GM11168 (cell line): ENCODE measurements at regions not wholly inside any gene's neighbourhood (a gene's known extent, or its start where the extent isn't known, plus 50 kb on each side); places are given as distances from the start of the nearest gene placed in this dataset.

Experiments
- in situ Hi-C: fragments of 300-500 bp; cut with MboI; formaldehyde crosslinking; loops from one replicate; pipeline ENCODE4 v1.12.0; 2022; ENCODE audit warnings: low sequenced_read_pairs; ENCODE audit not compliant: unreplicated experiment

DNA sequence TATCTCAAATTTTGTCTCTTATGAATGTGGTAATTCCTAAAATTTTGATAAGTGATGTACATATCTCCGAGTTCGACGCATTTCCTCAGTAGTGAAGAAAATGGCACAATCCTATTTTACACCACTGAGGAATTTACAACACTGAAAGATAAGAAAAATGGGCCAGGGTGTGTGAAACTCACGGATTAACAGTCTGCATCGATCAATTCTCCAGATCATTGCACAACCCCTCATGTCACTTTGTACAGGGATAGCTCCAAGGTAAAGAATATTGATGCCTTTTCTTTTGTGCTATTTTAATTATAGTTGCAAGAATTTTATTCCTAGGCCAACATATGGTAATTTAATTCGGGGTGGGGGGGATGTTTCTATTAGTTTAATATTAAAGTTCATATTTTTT lies 268.7 kb upstream of the VCX3A start:
- in situ Hi-C loops: no loop called here

- in situ Hi-C loops: no loop called here
These were observed 258.1 kb upstream of the VCX3A start for GRCh38 chrX:6793000-6793399.

- in situ Hi-C loops: no loop called here
These were observed 249.0 kb upstream of the VCX3A start for GRCh38 chrX:6783912-6784311.

DNA sequence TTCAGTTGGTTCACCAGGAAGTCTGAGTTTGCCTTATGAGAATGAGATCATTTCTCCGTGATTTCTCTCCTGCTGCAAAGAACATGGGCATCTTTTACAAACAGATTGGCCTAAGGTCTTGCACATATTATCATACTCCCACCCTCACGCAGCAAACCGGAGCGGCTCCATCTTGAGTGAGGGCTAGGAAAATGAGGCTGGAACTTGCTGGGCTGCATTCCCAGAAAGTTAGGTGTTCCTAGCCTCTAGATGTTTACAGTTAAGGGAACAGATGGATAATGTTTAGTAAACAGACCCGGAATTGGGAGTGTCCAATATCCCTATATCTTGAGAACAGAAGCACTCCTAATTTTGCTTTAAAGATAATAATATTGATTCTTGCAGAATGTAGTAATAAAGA lies 247.9 kb upstream of the VCX3A start:
- in situ Hi-C loops: no loop called here

DNA sequence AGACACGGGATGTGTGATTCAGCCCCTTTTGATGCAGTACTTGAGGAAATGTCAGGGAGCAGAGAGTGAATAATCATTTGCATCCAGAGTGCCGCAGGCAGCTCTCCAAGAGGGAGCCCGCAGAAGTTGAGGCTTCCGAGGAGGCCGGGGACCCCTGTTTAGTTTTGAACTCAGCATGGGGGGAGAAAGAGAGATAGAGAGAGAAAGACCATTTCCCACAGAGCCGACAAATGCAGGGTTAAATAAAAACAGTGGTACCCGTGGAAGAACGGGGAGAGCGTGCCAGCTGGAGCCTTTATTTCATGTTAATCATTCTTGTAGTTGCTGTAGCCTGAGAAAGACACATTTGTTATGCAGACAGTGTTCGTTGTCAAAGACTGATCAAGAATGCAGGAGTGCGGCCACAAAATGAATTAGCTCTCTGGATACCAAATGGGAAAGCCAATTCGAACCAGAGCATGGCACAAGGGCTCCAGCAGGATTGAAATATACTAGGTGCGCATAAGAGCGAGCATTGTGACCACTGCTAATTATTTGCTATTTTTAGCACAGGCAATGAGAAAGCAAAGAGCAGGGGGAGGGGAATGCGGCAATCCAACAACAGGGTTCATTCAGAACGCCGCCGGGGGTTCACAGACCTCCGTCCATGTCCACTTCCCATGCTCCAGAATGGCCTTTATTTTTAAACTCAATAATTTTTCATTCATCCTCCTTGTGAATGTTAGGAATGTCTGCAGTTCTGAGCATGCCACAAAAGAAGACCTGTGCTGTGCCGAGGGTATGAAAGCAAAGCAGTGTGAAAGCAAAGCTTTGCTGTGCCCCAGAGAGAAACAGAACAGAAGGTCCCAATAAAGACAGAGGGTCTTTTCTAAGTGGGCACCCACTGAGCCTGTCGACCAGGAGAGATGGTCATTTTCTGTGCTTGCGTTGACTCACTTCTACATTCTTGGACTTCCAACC lies 243.9 kb upstream of the VCX3A start:
- in situ Hi-C loops: no loop called here

- in situ Hi-C loops: no loop called here
These were observed 242.5 kb upstream of the VCX3A start for GRCh38 chrX:6777238-6778002.

DNA sequence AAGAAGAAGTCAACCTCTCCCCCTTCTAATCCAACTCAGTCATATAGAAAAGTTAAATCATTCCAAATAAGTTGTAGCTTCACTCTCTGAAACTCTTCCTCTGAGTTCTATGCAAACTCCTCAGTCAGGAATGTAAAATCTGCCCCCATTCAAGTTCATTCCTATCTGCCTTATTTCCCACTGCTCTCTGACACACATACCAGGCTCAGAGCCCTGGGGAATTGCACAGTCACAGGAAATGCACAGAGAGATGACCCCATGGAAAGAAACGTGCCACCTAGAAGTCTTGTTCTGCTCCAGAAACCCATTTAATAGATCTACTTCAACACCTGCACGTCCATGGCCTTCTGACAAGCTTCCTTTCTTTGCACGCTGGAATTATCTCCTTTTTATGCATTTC lies 236.0 kb upstream of the VCX3A start:
- in situ Hi-C loops: no loop called here

GRCh38 chrX:6768881-6769280 lies 234.0 kb upstream of the VCX3A start:
- in situ Hi-C loops: no loop called here

GRCh38 chrX:6761251-6761650 lies 226.3 kb upstream of the VCX3A start:
- in situ Hi-C loops: no loop called here

- in situ Hi-C loops: no loop called here
These were observed 224.9 kb upstream of the VCX3A start for GRCh38 chrX:6759655-6760375.

- in situ Hi-C loops: no loop called here
These were observed 223.3 kb upstream of the VCX3A start for GRCh38 chrX:6758234-6758633.

GRCh38 chrX:6757631-6758030 lies 222.7 kb upstream of the VCX3A start:
- in situ Hi-C loops: no loop called here

DNA sequence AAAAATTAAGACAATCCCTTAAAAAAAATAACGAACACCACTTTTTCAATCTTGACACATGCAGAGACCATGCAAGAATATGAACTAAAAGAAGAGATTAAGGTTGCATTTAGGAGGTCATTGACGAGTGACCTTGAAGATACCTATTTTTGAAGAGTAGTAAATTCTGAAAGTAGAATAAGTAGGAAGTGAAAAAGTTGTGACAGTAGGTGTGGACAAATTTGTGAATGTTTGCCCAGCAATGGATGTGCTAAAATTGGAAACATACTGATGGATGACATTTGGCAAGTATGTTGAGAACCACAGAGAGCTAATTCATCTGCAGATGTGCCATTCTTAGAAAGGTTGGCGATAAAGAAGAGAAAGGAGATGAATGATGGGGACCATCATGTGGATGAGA lies 213.7 kb upstream of the VCX3A start:
- in situ Hi-C loops: no loop called here

- in situ Hi-C loops: loop anchor here (10.0 kb wide), 1 partner anchor 356 kb away; no protein-coding TSS in a partner anchor
These were observed 203.9 kb upstream of the VCX3A start for GRCh38 chrX:6738518-6739470.

- in situ Hi-C loops: loop anchor here (10.0 kb wide), 1 partner anchor 360 kb away; no protein-coding TSS in a partner anchor
These were observed 200.1 kb upstream of the VCX3A start for GRCh38 chrX:6734844-6735634.

GRCh38 chrX:6732101-6732500 lies 197.2 kb upstream of the VCX3A start:
- in situ Hi-C loops: loop anchor here (10.0 kb wide), 1 partner anchor 363 kb away; no protein-coding TSS in a partner anchor

GRCh38 chrX:6729626-6730025 lies 194.7 kb upstream of the VCX3A start:
- in situ Hi-C loops: loop anchor here (10.0 kb wide), 1 partner anchor 365 kb away; no protein-coding TSS in a partner anchor

GRCh38 chrX:6718766-6719165 lies 183.8 kb upstream of the VCX3A start:
- in situ Hi-C loops: no loop called here
